Stimulated activated naive CD4-positive, alpha-beta T cell (primary cell): ENCODE measurements at regions not wholly inside any gene's neighbourhood (a gene's known extent, or its start where the extent isn't known, plus 50 kb on each side); places are given as distances from the start of the nearest gene placed in this dataset.
"Not testable (repeated sequence)": the region's sequence is repeated elsewhere in the genome, so short reads cannot be mapped to it uniquely, and the experiment has no call there.

Experiments used
- DNase-seq, 6 experiments: peaks; one replicate each; lab custom pipeline; 2025; lab: John Stamatoyannopoulos, UW

GRCh38 chr14:53857625-53858344, 98.8 kb downstream of the BMP4 start:
- no peak for DNase-seq

DNA sequence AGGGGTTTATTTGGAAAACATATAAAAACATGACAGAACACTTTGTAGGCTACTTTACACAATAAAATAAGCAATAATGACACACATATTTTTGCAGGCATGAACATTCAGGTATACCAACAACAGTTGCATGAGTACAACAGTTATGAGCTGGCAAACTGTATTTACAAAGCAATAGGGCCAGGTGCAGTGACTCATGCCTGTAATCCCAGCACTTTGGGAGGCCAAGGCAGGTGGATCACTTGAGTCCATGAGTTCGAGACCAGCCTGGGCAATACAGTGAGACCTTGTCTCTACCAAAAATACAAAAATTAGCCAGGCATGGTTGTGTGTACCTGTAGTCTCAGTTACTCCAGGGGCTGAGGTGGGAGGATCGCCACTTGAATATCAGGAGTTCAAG, 101.1 kb downstream of the BMP4 start:
- DNase-seq: no peak

- no peak for DNase-seq
Observed at GRCh38 chr14:53855127-53855526, 101.5 kb downstream of the BMP4 start.

DNA sequence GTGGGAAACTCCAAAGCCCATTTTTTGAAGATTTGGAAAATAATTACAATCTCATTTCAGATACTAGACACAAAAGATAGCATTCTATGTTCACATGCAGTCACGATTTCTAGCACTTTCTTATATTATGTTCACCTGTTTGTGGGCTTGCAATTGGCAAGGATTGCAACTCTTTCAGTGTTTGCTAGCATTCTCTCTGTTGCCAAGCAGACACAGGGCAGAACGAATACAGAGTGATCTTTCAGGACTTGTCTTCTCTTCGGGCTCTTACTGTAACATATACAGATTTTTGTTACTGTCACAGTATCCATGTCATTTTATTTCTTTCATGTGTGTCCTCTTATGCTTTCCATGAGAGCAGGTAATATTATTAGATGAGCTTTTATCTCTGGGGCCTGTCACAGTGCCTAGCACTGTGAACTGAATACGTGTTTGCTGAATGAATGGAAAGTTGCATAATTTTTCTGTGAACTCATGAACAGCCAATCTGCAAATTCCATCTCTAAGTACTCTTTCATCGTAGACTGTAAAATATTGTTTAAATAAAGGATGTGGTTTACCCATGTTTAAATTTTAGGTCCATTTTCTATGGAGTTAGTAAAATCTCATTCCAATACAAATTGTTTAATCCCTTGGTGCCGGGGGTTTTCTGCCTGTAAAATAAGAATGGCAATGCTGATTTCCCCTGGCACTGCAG, 105.1 kb downstream of the BMP4 start:
- DNase-seq: no peak

GRCh38 chr14:53850714-53851296, 105.8 kb downstream of the BMP4 start:
- no peak for DNase-seq

- DNase-seq: no peak
Observed at GRCh38 chr14:53849549-53849948, 107.1 kb downstream of the BMP4 start.

- DNase-seq: no peak
Observed at GRCh38 chr14:53848854-53849253, 107.8 kb downstream of the BMP4 start.

DNA sequence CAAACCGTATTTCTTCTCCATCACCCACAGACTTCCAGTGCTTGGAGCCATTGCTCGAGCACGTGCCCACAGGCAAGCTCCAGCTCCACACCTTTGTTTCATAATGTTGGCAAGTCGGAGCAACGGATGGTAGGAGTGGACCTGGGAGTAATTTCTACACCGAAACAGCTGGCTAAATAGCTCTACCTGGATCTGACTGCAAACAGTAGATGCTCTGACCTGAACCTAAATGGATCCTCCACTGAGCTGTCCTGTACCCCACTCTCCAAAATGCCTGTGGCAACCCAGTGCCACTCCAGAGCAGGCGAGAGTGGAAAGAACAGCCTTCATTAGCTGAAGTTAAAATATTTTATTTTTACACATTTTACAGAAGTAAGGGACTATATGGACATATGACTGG, 108.7 kb downstream of the BMP4 start:
- no peak for DNase-seq

- DNase-seq: no peak
Observed at GRCh38 chr14:53847057-53847456, 109.6 kb downstream of the BMP4 start.

GRCh38 chr14:53845813-53846693, 110.6 kb downstream of the BMP4 start:
- no peak for DNase-seq

DNA sequence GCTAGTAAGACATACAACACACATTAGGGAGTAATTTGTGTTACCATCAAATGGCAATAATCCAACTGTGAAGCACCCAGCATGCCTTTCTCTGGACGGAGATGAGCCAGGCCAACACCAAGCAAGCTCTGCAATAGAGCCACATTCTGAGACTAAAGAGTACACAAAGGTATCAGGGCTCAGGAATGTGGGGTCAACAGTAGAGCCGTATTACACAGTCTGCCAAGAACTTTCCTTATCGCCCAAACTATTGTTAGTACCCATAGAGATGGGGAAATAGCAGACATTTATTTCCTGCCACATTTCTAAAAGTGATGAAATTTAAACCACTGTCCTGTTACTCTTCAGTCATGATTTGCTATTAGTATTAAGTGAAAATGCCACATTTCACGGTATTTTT, 113.7 kb downstream of the BMP4 start:
- no peak for DNase-seq

DNA sequence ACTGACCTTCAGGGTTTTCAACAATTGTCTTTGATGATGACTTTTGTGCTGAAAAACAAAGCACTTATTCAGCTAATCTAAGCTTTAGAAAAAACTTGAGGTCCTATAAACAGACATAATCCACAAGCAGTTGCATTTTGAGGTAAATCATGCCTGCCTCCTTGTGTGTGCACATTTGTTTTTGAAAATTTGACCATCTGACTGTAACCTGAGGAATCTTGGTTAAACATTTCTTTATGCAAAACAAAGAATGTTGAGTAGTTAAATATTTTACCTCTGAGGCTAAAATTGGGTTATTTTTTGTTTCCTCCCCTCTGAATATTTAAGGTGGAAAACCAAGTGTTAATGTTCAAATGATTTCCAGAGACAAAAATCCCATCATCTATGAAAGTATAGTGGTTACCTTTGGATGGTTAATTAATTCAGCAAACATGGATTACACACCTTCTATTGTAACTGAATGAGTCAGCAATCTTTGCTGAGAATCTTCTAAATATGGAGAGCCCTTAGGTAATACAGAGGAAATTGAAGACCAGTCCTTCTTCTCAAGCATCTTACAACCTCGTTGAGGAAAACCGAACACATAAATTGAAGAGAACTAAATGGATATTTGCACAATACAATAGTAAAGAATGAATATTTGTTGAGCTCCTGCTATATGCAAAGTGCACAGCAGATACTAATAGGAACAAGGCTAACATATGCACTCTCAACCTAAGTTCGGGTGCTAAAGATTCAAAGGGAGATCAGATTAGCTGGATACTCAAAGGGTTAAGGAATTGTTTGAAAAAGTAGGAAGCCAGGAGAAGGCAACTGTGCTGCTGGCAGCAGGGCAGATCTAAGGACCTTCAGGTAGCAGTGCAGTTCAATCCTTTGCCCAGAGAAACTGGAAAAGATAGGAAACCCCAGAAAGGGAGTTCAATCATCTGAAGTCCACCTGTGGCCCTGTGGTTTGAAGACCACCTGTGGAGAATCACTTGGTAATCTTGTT, 115.2 kb downstream of the BMP4 start:
- DNase-seq: no peak

DNA sequence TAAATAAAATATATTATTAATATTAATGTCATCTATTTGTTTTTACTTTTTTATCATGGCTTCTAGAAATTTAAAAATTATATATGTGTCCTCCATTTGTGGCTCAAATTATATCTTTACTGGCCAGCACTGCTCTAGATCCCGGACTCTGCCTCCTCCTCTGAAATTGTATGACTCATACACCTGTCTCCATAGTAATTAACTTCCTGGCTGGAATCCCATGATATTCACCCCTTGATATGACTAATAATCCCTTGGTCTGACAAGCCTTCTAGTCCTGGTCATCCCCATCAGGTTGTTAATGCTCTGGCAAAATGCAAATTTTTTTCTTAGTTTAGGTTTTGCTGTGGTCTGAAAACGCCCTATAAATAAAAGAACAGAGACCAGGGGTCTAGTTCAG, 116.2 kb downstream of the BMP4 start:
- no peak for DNase-seq

DNA sequence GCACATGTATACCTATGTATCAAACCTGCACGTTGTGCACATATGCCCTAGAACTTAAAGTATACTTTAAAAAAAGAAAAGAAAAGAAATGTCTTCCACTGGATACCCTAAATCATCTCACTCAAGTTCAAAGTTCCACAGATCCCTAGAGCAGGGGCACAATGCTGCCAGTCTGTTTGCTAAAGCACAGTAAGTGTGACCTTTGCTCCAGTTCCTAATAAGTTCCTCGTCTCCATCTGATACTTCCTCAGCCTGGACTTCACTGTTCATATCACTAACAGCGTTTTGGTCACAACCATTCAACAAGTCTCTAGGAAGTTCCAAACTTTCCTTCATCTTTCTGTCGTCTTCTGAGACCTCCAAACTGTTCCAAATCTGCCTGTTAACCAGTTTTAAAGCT, 118.3 kb downstream of the BMP4 start:
- no peak for DNase-seq

GRCh38 chr14:53837656-53838055, 119.0 kb downstream of the BMP4 start:
- DNase-seq: not testable (repeated sequence)

DNA sequence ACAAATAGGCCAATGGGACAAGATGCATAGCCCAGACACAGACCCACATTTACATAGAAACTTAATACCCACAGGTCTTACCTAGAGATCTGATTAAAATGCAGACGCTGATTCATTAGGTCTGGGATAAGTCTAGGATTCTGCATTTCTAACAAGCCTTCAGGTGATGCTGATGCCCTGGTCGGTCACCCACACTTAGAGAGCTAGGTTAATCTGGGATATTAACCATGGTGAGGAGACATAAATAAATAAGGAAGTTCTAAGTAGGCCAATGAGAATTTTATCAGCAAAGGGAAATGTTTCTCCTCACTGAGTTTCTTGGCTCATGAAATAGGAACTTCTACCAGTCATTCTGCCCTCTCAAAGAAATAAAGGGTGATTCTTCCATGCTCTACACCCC, 120.1 kb downstream of the BMP4 start:
- DNase-seq: no peak

DNA sequence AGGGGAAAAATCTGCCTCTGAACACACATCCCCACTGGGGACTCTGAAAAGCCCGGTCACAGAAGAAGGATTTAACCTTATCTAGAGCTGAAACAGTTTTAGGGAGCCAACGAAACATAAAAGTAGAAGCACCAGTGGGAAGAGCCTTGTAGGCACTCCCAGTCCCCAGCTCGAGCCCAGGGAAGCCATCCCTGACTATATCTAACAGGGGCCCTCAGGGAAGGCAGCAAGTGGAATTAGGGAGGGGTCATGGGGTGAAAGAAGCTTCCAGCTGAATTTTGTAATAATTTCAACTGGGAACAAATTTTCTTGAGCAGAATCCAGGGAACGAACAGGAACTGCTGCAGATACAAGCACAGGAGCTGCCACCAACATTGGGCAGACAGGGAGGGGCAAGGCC, 127.8 kb downstream of the BMP4 start:
- no peak for DNase-seq

- no peak for DNase-seq
Observed at GRCh38 chr14:53824061-53824460, 132.6 kb downstream of the BMP4 start.

- DNase-seq: no peak
Observed at GRCh38 chr14:53814392-53814791, 142.2 kb downstream of the BMP4 start.

- DNase-seq: no peak
Observed at GRCh38 chr14:53810221-53810620, 146.4 kb downstream of the BMP4 start.

- DNase-seq: no peak
Observed at GRCh38 chr14:53808042-53808441, 148.6 kb downstream of the BMP4 start.
